ENCODE measurements at regions not wholly inside any gene's neighbourhood (a gene's known extent, or its start where the extent isn't known, plus 50 kb on each side); places are given as distances from the start of the nearest gene placed in this dataset.

DNA sequence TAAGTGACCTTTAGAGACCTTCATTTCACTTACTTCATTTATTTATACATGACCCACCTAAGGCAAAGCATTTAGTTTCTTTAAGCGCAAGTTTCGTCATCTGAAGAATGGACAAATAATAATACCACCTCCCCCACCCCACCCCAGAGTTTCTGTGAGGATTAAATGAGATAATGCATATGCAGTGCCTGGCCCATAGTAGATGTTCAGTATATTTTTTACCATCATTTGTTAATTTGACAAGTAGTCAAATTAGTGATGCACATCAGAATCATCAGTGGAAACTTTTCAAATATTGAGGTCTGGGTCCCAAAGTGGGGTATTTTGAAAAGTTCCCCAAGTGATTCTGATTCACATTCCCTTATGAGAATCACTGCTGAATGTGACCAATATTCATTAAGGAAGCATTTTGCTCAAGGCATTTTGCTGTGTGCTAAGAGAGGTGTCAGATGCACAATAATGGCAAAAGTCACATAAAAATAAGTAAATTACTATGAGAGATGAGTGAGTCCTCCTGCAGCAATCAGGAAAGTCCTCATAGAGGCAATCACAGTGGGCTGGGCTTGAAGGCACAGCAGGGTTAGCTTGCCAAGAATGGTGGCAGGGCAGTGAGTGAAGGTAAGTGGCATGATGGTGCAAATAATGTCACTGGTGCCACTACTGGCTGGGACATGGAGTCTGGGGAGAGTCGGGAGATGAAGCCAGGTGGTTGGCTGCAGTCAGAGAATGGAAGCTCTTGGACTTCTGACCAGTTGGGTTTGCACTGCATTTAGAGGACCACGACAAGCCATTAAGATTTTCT is 244.1 kb downstream of the PTEN start:
- no peak for DNase-seq (ENCODE audit: low read depth, low spot score)

DNA sequence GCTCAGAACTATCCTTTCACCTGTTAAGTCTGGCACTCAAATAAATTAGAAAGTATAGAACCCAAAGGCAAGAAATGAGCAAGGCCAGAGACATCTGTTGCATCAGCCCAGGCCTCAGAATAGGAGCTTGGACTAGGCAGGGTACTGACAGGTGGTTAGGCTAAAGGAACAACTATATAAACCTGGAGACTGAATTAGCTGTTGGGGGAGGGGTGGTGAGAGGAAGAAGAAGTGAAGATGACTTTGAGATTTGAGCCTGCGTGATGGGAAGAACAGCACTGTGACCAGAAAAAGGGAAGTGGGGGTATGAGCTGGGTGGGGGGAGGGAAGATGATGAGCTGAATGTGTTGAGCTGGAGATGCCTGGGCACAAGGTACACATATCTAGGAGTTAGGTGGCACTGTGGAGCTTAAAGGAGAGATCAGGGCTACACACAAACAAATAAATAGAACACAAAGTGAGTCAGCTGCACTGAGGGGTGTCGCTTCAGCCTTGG is 244.7 kb downstream of the PTEN start:
- DNase-seq (ENCODE audit: low read depth, low spot score) = no peak

DNA sequence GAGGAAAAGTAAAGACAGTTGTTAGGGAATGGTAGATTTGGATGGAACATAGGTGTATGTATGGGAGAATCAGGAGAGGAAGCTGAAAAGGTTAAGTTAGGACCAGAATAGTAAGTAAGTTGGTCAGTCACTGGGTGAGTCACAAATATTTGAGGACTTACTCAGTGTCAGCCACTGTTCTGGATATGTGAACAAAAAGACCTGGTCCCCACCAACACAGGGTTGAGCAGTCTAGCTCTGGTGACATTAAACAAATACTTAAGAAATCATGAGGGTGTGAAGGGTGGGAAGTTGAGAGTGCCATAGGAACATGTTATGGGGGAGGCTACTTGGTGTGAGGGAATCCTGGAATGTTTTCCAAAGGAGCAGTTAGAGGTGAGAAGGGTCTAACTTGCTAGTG is 246.9 kb downstream of the PTEN start:
- DNase-seq (ENCODE audit: low read depth, low spot score) = no peak

DNA sequence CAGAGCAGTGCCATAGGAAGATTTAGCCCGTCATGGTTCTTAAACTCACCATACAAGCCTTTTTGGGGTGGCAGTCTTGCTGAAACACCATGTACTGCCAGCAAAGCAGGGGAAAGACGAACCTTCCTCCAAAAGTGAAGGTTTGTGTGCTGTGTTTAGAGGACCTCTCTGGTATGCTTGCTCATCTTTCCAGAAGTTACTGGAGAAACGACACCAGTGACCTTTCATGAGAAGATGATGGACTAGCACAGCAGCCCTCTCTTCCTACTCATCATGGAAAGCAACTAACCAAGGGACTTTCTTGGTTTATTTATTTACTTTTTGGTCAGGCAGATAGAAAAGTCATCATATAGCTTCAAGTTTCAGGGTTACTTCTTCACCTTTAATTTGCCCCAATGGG is 247.4 kb downstream of the PTEN start:
- no peak for DNase-seq (ENCODE audit: low read depth, low spot score)

DNA sequence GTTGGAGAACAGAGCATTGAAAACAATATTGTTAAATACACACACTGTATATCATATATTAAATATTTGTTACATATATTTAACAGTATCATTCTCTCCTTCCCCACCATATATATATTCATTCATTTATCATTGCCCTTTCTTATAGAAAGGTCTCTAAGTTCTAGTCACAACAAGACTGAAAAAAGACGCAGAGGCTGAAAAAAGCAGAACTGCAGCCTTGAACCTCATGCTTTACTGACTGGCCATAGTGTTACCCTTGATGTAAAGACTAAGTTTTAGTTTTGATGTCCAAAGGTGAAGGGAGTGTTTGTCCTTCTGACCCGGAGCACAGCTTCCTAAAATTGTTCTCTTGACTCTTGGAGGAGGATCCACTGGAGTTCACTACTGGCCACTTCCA is 247.9 kb downstream of the PTEN start:
- no peak for DNase-seq (ENCODE audit: low read depth, low spot score)

DNA sequence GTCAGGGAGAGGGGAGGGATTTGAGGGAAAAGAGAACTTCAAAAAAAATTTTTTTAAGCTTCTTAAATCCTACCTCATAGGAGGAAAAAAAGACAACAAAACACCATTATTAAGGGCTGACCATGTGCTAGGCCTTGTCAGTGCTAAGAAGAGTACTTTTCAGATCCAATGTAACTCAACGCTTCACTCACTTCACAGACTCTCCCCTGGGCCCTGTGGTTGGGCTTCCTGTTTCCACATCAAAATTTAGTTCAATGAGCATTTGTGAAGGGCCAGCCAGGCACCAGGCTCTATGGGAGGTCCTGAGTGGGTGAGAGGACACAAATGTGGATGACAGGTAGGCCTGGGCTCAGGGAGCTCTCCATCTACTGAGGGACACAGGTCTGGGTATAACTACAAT is 249.8 kb downstream of the PTEN start:
- no peak for DNase-seq (ENCODE audit: low read depth, low spot score)

DNA sequence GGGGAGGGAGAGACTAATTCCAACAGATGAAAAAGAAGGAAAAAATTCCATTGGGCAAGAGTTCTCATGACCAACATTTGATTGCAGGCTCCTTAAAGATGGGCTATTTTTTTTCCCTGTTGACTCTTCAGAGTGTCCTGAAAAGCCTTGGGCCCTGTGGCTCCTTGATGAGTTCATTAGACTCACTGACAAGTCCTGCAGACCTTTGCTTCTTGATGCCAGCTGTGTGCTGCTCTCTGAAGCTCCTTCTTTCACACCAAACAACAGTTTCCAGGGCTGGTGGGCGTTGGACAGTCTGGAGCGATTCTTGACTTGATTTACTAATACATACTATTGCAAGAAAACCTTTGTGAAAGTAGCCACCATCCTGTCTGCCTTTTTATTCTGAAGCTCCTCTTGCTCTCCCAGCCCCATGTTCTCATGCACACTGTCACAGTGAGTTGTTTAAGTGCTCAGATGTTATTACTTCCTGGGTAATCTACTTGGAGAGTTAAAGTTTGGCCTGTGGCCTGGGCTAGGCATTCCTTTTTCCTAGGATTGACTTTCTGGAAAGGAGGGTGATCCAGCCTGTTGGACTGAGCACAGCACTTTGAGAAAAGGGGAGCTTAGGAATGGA is 250.3 kb downstream of the PTEN start:
- no peak for DNase-seq (ENCODE audit: low read depth, low spot score)

DNA sequence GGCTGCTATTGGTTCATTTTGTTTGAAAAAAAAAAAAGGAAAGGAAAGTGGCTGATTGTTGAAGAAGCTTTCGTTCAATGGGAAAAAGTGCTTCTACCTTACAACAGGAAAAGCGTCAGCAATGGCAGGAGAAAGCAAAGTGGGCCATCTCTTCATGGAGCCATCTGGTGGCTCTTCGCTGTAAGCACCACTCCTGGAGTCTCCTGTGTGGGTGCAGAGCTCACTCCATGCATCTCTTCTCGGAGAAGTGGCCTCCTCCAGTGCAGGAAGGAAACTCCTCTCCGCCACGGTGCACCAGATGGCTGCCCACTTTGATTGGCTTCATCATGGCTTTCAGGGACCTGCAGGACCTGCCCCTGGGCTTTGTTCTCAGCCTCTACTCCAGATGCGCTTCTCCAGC is 250.9 kb downstream of the PTEN start:
- DNase-seq (ENCODE audit: low read depth, low spot score) = no peak

DNA sequence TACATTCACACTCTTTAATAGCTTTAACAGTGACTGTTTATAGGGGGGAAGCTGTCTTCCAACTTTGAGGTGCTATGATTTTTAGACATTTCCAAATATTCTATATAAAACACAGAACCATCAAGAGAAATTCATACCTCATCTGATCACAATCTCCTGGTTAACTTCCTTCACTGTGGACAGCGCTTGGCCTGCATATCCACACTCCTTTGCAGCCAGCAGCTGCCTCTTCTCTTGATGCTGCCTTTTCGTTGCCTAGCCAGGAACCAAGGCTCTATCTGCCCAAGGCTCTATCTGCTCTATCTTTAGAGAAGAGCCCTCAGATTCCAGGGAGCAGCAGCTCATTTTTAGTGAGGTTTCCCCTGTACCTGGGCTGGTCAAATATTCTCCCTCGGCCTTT is 252.0 kb downstream of the PTEN start:
- DNase-seq (ENCODE audit: low read depth, low spot score) = no peak

DNA sequence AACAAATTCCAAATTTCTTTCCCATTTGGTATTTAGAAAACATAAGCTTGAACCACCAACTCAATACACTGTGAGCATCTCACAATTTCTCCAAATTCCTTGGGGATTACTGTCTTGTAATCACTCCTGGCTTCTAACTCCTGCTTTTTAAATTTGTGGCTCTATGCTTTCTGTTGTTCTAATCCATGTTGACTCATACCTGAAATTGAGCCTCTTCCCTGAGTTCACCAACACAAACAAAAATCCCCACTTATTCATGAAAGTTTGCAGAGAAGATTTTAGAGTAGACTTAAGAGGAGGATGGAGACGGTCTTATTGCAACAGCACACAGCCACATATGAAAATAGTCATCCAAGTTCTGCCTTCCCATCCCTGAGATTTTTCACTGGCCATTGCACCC is 252.5 kb downstream of the PTEN start:
- DNase-seq (ENCODE audit: low read depth, low spot score) = no peak

DNA sequence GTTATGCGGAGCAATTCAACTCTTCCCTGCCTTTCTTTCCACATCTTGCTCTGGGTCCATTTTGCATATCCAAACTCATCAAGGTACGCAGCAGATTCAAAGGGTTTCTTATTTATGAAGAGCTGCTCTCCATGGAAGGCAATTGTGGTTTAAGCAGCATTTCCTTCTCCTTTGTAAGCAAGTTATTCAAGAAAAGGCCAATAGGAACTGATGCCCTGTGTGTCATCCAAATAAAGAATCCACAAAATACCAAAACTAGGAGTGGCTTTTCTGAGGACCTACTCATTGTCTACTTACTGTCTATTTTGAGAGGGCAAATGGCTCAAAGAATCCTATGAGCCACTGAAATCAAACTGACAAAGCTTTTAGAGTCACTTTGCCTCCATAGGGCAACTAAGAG is 253.1 kb downstream of the PTEN start:
- DNase-seq (ENCODE audit: low read depth, low spot score) = no peak

DNA sequence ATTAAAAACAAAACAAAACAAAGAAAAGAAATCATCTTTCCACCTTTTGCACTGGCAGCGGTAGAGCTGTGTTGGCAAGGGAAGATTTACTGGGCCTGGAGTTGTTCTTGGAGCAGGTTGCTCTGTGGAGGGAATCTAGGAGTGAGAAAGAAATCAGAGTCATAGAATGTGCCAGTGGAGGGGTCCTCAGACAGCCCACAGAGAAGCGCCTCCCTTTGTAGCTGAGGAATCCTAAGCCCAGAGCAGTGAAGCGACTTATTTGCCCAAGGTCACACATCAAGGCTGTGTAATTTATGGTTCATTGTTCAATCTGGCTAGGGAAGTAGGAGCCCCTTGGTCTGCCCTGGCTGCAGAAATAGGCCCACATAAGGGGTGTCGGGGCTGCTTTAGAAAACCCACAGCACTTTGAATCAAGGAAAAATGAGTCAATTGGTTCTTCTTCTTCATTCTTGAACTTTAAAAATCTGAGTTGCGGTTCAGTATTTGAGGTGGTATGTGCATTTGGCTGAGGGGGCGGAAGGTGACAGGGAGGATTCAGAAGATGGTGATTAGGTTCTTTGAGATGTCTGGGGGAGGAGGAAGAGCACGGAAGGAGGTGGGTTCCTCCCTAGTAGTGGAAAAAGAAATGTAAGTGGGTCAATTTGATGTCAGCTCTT is 253.7 kb downstream of the PTEN start:
- DNase-seq (ENCODE audit: low read depth, low spot score) = no peak

DNA sequence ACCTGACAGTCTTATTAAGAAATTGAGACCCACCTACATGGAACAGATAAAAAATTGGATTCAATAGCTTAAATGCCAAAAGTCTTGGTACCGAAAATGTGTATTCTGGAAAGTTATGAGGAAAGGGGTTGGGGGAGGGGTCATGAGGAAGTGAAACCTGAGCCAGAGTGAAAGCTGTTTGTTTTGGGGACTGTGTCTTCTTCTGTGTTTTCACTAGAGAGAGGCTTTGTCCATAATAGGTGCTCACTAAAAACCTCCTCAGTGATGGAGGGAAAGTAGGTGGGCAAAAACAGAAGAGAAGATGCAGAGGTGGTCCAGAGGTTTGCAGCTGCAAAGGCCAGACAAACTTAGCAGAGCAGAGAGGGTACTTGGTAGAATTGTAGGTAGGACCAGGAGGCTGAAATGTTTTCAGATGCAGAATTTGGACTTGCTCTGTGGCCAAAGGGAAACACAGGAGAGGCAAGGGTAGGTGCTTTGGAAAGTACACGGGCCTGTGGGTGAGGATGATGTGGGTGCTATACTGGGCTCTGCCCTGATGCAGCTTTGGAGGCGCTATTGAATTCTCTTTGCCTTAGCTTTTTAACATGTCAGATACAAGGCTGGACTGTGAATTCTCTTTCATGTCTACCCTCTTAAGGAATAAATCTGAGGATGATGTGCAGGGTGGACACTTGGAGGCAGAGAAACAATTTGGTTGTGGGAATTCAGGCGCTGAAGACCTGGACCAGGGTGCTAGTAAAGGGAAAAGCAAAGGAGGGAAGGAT is 254.6 kb downstream of the PTEN start:
- no peak for DNase-seq (ENCODE audit: low read depth, low spot score)

DNA sequence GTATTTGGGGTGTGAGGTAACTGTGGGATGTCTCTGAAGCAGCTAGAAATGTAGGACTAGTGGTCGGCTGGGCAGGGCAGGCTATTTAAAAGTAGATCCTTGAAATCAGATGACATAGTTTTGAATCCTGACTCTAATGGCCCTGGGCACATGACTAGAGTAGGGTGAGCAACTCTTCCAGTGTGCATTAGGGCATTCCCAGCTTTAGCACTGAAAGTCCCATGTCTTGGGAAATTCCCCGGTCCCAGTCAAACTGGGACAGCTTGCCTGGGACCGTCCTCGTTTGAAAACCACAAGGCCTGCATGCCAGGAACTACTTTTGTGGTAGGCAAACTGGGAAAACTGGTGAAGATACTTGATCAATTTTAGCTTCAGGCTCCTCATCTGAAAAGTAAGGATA is 255.3 kb downstream of the PTEN start:
- no peak for DNase-seq (ENCODE audit: low read depth, low spot score)

DNA sequence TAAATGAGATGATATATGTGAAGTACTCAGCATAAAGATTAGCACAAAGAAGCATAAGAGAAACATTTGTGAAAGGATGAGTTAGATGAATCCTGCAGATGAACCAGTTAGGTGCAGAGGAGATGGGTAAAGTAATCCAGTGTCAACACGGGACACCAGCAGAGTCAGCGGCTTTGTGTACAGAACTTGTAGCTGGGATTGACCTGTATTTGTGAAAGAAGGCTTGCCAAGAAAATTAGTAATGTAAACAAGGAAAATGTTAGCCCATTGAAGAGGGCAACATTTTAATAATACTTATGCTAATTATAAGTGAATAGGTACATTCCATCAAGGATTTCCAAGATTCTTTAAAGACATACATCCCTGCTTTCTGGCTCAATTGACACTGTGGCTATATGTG is 255.7 kb downstream of the PTEN start:
- DNase-seq (ENCODE audit: low read depth, low spot score) = no peak

DNA sequence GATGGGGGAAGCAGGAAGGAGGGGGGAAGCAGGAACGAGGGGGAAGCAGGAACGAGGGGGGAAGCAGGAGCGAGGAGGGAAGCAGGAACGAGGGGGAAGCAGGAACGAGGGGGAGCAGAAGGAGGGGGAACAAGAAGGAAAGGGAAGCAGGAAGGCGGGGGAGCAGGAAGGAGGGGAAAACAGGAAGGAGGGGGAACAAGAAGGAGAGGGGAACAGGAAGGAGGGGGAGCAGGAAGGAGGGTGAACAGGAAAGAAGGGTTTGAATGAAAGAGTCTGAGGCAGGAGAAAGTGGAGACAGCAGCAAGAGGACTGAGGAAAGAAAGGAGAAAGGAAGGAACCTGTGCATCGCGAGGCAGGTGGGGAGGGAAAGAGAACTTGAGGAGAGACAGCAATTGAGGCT is 256.6 kb downstream of the PTEN start:
- DNase-seq (ENCODE audit: low read depth, low spot score) = no peak

DNA sequence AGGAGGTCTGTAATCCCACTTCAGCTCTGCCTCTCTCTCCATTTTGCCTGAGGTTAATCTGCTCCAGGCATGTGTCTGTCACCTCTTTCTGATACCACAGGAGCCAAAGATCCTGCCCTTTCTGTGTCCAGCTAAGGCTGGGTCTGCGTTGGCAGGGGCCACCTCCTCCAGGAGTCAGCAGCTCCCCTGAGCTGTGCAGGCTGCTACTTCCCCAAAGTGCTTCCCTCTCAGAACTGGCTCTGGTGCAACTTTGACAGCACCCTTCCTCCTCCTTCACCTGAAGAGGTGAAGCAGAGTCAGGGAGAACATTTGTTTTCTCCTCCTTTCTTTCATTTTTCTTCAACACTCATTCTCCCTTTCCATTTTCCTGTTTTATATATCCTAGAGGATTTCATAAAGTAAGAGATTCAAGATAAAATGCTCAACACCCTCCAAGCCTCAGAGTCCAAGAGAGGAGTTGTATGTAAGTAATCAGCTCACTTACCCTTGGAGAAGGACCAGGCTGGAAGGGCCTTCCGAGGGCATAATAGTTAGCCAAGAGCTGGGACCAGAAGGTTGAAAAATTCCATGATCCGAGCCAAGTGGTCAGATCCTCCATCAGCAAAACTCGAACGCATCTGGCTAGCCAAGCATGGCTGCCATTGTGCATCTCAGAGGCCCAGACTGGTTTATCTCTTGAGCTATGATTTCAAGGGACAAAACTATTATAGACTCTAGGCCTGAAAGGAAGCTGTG is 257.3 kb downstream of the PTEN start:
- no peak for DNase-seq (ENCODE audit: low read depth, low spot score)

DNA sequence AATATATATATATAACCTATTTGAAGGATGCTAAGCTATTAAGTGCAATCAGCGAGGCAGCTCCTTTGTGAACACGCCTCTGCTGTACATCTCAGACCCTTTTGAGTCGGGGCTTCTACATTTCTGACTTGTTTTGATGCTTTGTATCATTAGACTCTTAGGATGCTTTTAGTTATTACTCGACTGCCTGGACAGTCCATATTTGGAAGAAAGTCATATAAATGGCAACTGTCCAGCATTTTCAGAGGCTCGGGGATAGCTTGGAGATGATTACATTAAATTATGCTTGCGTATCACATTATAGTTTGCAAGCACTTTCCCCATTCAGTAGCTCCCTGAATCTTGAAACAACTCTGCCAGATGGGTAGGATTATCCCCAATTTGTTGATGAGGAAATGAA is 257.9 kb downstream of the PTEN start:
- DNase-seq (ENCODE audit: low read depth, low spot score) = no peak

DNA sequence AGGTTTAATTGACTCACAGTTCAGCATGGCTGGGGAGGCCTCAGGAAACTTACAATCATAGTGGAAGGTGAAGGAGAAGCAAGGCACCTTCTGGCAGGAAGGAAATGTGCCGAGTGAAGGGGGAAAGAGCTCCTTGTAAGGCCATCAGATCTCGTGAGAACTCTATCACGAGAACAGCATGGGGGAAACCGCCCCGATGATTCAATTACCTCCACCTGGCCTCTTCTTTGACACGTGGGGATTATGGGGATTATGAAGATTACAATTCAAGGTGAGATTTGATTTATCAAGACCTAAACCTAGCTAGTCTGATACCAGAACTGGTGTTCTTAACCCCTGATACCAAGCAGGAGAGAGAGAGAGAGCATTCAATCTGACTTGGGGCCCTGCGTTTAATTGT is 258.7 kb downstream of the PTEN start:
- no peak for DNase-seq (ENCODE audit: low read depth, low spot score)

DNA sequence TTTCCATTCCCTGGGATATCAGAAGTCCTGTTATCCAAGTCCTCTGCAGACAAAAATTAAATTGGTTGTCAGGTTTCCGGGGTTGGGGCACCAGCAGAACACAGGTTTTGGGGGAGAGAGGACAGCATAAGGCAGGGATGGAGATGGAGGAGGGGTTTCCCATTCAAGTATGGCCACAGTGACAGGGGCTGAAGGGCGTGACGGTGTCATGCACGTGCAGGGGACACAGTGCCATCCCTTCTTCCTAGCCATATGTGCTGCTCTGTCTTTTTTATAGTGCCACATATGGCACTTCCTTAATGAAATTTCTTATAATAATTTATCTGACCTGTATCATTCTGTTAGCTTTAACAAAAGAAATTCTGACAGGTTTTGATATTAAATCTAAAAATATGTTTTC is 259.2 kb downstream of the PTEN start:
- DNase-seq (ENCODE audit: low read depth, low spot score) = no peak

DNA sequence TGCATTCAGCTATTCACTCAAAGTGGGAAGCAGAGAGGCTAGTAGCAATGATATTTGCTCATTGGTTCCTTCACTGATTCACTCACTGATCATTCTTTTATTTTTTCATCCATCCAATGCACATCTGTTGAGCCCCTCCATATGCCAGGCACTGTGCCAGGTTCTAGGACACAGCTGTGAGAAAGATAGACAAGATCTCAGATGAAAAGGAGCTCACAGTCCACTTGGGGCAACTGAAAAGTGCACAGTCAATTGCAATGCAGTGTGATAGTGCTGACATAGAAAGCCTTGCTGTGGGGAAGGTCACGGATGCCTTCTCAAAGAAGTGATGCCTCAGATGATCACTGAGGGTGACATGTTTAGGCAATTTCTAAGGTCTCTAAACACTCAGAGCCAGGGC is 262.3 kb downstream of the PTEN start:
- no peak for DNase-seq (ENCODE audit: low read depth, low spot score)

DNA sequence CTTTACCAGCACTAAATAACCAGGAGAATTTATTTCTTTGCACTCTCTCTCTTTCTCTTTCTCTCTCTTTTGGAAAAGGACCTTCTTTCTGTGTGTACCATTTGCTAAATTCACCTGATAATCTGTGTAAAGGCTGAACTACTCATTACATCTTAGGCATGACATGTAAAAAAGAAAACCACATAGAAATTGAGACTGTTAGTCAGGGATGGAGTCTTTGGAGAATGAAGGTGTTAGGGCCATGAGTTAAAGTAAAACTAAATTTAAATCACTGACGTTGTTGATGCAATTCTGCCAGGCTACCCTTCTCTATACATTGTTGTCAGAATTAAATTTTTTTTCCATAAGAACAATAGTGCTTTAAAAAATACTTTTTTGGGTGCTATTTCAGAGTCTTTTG is 263.3 kb downstream of the PTEN start:
- DNase-seq (ENCODE audit: low read depth, low spot score) = no peak

Measured in brain pericyte (primary cell).